Fibroblast of pulmonary artery (primary cell): ENCODE measurements at regions not wholly inside any gene's neighbourhood (a gene's known extent, or its start where the extent isn't known, plus 50 kb on each side); places are given as distances from the start of the nearest gene placed in this dataset.

Experiments used
- DNase-seq: peaks from one replicate; pipeline ENCODE4 v3.0.0-alpha.2; 2010; ENCODE audit warnings: low read depth
- H3K4me3 ChIP-seq: replicated peaks from 2 replicates; pipeline ENCODE4 v1.5.1; 2011; ENCODE audit warnings: low read depth, mild to moderate bottlenecking, control low read depth, low read length, moderate library complexity
- CTCF ChIP-seq: IDR thresholded peaks from 2 replicates; pipeline ENCODE4 v1.5.1; 2011; ENCODE audit warnings: mild to moderate bottlenecking, control low read depth, low read length, inconsistent platforms; ENCODE audit errors: missing control alignments

- DNase-seq: no peak
- H3K4me3 ChIP-seq: no peak overlapping the region
- no peak for TF ChIP-seq CTCF
Observed at GRCh38 chr15:56868170-56868569, 50.3 kb upstream of the TCF12 start.

GRCh38 chr15:56866803-56867202 is 51.6 kb upstream of the TCF12 start:
- H3K4me3 ChIP-seq: no peak overlapping the region

GRCh38 chr15:56857828-56858227 is 60.6 kb upstream of the TCF12 start:
- no peak overlapping the region for H3K4me3 ChIP-seq
- TF ChIP-seq CTCF: no peak
- no peak for DNase-seq

More at GRCh38 chr15:56866803-56867202, 51.6 kb upstream of the TCF12 start:
- TF ChIP-seq CTCF: no peak
- no peak for DNase-seq

GRCh38 chr15:56856934-56857333 is 61.5 kb upstream of the TCF12 start:
- no peak for TF ChIP-seq CTCF
- DNase-seq: no peak
- no peak overlapping the region for H3K4me3 ChIP-seq

- TF ChIP-seq CTCF: no peak
- H3K4me3 ChIP-seq: no peak overlapping the region
- no peak for DNase-seq
Observed at GRCh38 chr15:56844892-56845291, 73.6 kb upstream of the TCF12 start.

GRCh38 chr15:56844471-56844870 is 74.0 kb upstream of the TCF12 start:
- no peak for TF ChIP-seq CTCF
- no peak for DNase-seq

GRCh38 chr15:56839641-56840040 is 78.8 kb upstream of the TCF12 start:
- H3K4me3 ChIP-seq: no peak overlapping the region
- no peak for TF ChIP-seq CTCF
- no peak for DNase-seq

More at GRCh38 chr15:56844471-56844870, 74.0 kb upstream of the TCF12 start:
- no peak overlapping the region for H3K4me3 ChIP-seq
